ENCODE measurements at regions not wholly inside any gene's neighbourhood (a gene's known extent, or its start where the extent isn't known, plus 50 kb on each side); places are given as distances from the start of the nearest gene placed in this dataset.

DNA sequence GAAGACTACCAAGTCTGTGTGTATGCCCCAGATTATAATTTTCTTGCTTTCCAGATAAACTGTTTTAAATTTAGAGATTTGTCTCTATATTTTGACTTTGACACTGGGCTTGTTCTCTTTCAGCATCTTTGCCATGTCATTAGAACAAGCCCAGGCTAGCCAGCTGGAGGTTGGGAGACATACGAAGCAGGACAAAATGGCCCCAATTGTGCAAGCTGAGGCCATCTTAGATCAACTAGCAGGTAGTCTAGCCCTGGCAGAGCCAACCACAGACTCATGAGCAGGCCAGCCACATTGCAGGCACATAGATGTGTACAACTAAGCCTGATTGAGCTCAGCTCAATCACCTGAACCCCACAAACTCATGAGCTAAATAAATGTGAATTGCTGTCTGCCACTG is 321.4 kb downstream of the ATP23 start:
- DNase-seq (ENCODE audit: low read depth in 2 of 2), result no peak
- H3K4me3 ChIP-seq (replicated peaks in 1 of 2; ENCODE audit: low read depth in 2 of 2, low read length in 2 of 2), result no peak overlapping the region
- TF ChIP-seq, protein P1, sequence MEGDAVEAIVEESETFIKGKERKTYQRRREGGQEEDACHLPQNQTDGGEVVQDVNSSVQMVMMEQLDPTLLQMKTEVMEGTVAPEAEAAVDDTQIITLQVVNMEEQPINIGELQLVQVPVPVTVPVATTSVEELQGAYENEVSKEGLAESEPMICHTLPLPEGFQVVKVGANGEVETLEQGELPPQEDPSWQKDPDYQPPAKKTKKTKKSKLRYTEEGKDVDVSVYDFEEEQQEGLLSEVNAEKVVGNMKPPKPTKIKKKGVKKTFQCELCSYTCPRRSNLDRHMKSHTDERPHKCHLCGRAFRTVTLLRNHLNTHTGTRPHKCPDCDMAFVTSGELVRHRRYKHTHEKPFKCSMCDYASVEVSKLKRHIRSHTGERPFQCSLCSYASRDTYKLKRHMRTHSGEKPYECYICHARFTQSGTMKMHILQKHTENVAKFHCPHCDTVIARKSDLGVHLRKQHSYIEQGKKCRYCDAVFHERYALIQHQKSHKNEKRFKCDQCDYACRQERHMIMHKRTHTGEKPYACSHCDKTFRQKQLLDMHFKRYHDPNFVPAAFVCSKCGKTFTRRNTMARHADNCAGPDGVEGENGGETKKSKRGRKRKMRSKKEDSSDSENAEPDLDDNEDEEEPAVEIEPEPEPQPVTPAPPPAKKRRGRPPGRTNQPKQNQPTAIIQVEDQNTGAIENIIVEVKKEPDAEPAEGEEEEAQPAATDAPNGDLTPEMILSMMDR (IDR thresholded peaks at IDR 0.05; ENCODE audit: low read depth, low read length), result no peak

DNA sequence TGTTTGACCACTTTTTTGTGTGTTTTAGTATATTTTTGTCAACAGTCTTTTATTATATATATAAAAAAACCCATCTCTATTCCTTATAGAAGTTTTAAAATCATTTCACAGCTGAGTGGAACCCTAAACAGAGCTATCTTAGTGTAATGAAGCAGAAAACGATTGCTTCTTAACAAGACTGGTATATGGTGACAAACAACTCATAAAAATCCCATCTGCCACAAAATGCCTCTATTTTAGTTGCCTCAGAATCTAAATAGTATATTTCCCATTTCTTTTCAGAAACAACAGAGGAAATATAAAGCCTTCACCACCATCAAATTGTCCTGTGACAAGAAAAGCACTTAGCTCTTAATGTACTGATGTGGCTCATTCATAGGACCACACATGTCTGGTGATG is 322.4 kb downstream of the ATP23 start:
- DNase-seq (ENCODE audit: low read depth in 2 of 2), result no peak
- TF ChIP-seq, protein P1 (IDR thresholded peaks at IDR 0.05; ENCODE audit: low read depth, low read length), result no peak
- H3K4me3 ChIP-seq (replicated peaks in 1 of 2; ENCODE audit: low read depth in 2 of 2, low read length in 2 of 2), result no peak overlapping the region

DNA sequence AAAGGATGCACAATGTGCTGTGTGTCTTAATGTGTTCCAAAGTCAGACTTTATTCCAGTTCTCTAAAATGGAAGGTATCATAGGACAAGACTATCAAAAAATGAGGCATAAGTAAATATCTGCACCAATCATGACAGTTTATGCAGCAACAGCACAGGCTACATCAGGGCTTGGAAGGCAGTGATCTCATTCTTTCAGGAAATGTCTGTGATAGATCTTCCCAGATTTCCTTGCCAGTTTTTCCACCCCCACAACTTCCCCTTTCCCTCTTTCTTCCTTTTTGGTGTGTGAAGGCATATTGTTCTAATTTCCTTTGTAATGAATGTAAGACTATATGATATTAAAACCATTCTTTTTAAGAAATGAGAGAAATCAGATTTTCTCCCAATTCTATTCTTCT is 326.7 kb downstream of the ATP23 start:
- no peak overlapping the region for H3K4me3 ChIP-seq (replicated peaks in 1 of 2; ENCODE audit: low read depth in 2 of 2, low read length in 2 of 2)
- TF ChIP-seq, protein P1 (IDR thresholded peaks at IDR 0.05; ENCODE audit: low read depth, low read length), result no peak
- peak; percentile 22 to 55 for DNase-seq (ENCODE audit: low read depth in 2 of 2)

DNA sequence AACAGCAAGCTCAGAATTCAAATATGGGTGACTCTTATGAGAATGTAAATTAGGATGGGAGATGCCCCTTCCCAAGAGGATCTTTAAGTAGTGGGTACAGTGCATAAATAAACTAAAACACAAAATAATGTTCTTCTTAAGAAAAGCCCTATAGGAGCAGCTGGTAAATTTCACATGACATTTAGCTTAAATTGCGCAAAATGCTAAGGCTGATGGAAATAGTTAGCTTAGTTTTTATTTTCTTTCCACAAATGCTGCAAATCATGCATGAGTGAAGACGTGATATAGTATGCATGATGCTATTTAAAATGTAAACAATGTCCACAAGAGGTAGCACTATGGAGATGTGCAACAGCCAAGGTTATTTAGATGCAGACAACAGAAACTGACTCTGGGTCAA is 328.1 kb downstream of the ATP23 start:
- TF ChIP-seq, protein P1 (IDR thresholded peaks at IDR 0.05; ENCODE audit: low read depth, low read length), result no peak
- DNase-seq (ENCODE audit: low read depth in 2 of 2), result no peak
- H3K4me3 ChIP-seq (replicated peaks in 1 of 2; ENCODE audit: low read depth in 2 of 2, low read length in 2 of 2), result no peak overlapping the region

DNA sequence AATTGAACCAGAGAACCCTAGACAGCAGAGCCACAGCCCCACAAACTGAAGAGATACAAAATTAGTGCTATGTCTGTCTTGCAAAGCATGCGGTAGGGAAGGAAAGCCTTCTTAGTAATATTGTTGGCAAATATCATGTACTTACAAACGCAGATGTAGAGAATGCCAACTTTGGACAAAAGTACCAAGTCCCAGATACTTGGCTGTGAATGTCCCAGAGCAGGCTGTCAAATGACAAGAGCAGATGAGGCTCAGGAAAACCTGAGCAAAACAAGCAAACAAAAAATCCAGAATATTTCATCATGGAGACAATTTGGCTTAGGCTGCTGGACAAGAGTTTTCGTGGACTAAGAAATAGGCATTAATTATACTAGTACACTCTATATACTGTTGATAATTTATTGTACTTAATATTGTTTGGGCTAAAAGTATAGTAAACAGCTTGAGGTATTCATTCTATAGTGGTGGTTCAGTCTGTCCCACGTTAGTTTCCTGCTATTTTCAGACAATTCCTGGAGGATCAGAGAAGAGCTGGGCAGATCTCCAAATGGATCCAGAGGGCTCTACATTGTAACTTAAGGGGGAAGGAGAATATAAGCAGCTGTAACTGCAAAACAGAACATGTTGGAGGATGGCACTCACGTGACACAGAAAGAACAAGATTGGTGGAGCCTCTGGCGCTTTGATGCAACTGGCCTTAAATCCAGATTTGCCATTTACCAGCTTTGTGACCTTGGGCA is 329.8 kb downstream of the ATP23 start:
- H3K4me3 ChIP-seq (replicated peaks in 1 of 2; ENCODE audit: low read depth in 2 of 2, low read length in 2 of 2), result no peak overlapping the region
- no peak for DNase-seq (ENCODE audit: low read depth in 2 of 2)
- TF ChIP-seq, protein P1 (IDR thresholded peaks at IDR 0.05; ENCODE audit: low read depth, low read length), result no peak

DNA sequence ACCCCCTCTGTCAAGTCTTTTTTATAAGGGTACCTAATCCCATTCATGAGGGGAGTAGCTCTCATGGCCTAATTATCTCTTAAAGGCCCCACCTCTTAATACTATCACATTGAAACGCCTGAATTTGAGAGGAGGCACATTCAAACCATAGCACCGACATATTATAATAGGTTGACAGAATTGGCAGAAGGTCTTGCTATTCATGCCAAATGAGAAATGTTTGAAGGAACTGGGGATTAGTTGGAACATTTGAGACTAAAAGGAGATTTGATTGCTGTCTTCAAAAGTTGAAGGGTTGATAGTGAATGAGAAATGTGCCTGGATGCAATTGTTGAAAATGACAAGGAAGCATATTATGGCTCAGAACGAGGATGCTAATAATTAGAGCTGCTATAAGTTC is 331.1 kb downstream of the ATP23 start:
- DNase-seq (ENCODE audit: low read depth in 2 of 2), result no peak
- no peak overlapping the region for H3K4me3 ChIP-seq (replicated peaks in 1 of 2; ENCODE audit: low read depth in 2 of 2, low read length in 2 of 2)
- TF ChIP-seq, protein P1 (IDR thresholded peaks at IDR 0.05; ENCODE audit: low read depth, low read length), result no peak

DNA sequence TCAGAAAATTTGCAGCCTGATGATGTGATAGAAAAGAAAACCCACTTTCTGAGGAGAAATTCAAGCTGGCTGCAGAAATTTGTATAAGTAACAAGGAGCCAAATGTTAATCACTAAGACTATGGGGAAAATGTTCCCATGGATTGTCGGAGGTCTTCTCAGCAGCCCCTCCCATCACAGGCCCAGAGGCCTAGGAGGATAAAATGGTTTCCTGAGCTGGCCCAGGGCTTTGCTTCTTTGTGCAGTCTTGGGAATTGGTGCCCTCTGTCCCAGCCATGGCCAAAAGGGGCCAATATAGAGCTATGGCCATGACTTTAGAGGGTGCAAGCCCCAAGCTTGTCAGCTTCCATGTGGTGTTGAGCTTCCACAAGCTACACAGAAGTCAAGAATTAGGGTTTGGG is 335.9 kb downstream of the ATP23 start:
- no peak overlapping the region for H3K4me3 ChIP-seq (replicated peaks in 1 of 2; ENCODE audit: low read depth in 2 of 2, low read length in 2 of 2)
- TF ChIP-seq, protein P1 (IDR thresholded peaks at IDR 0.05; ENCODE audit: low read depth, low read length), result no peak
- DNase-seq (ENCODE audit: low read depth in 2 of 2), result no peak

All from cardiac fibroblast (primary cell).